HG03196 (cell line): ENCODE measurements at regions not wholly inside any gene's neighbourhood (a gene's known extent, or its start where the extent isn't known, plus 50 kb on each side); places are given as distances from the start of the nearest gene placed in this dataset.
"Not testable (repeated sequence)": the region's sequence is repeated elsewhere in the genome, so short reads cannot be mapped to it uniquely, and the experiment has no call there.

ENCODE experiments used
- ATAC-seq: cut with Tn5 transposase; IDR thresholded peaks from one replicate; pipeline ENCODE4 v1.9.1; 2021; ENCODE audit not compliant: unreplicated experiment

DNA sequence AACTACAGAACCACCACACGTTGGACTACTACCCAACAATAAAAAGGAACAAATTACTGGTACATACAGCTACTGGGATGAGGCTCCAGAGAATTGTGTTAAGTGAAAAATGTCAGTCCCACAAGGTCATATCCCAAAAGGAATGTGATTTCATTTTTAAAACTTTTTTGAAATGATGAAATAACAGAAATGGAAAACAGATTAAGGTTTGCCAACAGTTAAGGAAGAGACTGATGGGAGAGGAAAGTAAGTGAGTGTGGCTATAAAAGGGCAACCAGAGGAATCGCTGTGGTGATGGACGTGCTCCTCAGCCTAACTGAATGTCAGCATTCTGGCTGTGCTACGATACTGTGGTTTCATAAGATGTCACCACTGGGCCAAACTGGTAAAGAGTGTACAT lies 512.8 kb downstream of the UQCRFS1 start:
- ATAC-seq = no peak

- no peak for ATAC-seq
Measured at GRCh38 chr19:28697308-28697707, 515.6 kb downstream of the UQCRFS1 start.

DNA sequence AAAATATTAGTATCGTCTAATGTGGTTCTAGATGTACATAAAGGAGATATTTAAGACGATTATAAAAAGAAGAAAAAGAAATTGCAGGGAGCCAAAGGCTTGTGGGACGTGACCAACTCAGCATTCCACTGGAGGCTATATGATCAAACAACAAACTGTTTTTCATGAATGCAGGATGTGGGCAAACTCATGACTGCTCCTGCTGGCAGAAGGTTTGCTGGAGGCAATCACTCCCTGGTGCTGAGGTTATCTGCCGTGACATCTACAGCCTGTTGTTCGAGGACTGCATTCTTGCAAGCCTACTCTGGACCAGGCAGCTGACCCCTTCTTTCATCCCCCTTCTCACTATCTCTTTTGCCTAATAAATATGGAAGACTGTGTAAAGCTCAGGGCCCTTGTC lies 518.1 kb downstream of the UQCRFS1 start:
- ATAC-seq = no peak

GRCh38 chr19:28691683-28692082 lies 521.3 kb downstream of the UQCRFS1 start:
- ATAC-seq = no peak

DNA sequence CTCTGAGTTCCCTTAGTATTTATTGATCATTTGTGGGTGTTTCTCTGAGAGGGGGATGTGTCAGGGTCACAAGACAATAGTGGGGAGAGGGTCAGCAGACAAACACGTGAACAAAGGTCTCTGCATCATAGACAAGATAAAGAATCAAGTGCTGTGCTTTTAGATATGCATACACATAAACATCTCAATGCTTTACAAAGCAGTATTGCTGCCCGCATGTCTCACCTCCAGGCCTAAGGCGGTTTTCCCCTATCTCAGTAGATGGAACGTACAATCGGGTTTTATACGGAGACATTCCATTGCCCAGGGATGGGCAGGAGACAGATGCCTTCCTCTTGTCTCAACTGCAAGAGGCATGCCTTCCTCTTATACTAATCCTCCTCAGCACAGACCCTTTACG lies 523.5 kb downstream of the UQCRFS1 start:
- ATAC-seq = not testable (repeated sequence)

- no peak for ATAC-seq
Measured at GRCh38 chr19:28687296-28687695, 525.7 kb downstream of the UQCRFS1 start.

DNA sequence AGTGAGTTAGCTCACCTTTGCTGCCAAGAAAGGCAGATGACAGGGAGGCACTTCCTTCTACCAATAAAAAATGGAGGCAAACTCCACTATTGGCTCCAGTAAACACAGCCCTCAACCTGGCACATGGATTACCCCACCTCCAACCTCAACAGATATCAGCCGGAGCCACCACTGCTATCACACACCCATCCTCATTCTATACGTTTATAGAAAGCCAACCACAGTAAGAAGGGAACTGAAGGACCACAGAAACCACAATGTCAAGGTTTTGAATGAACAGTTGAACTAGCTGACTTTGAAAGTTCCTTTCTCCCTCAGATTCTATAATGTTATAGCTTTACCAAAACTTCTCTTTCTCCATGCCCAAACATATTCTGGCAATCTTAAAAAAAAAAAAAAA lies 526.2 kb downstream of the UQCRFS1 start:
- no peak for ATAC-seq

- no peak for ATAC-seq
Measured at GRCh38 chr19:28685802-28686201, 527.1 kb downstream of the UQCRFS1 start.

DNA sequence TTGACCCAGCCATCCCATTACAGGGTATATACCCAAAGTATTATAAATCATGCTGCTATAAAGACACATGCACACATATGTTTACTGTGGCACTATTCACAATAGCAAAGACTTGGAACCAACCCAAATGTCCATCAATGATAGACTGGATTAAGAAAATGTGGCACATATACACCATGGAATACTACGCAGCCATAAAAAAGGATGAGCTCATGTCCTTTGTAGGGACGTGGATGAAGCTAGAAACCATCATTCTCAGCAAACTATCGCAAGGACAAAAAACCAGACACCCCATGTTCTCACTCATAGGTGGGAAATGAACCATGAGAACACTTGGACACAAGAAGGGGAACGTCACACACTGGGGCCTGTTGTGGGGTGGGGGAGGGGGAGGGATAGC lies 527.9 kb downstream of the UQCRFS1 start:
- not testable (repeated sequence) for ATAC-seq

DNA sequence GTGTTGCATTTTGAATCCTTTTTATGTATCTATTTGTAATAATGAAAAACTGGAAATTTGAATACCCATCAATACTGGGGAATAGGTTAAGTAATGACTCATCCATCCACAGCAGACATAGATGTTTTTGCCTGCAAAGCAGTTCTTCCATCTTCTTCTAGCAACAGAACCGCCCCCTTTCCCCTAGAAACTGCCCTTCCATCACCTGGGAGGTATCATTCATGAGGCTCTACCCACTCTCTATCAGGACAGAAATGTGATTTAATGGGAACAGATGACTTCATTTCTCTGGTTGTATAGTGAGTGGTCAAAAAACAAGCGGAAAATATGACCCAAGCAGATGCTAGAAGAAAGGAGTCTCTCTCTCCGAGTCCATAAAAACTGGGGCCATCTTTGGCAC lies 532.8 kb downstream of the UQCRFS1 start:
- no peak for ATAC-seq

DNA sequence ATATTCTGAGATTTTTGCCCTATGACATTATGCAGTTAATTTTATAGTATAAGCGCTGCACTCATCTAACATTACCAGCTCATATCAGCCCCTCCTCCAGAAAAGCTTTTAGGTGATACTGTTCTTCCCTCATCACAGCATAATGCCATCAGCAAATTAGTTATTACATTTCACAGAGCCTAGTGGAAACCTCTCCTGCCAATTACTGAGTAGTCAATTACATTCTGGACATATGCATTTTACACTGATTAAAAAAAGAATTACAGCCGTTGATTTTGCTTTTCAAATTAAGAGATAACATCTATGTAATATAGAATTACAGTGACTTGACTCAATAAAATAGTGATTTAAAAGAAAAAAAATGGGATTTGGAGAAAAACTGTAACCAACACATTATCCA lies 542.1 kb downstream of the UQCRFS1 start:
- ATAC-seq = no peak

GRCh38 chr19:28669804-28670203 lies 543.1 kb downstream of the UQCRFS1 start:
- ATAC-seq = no peak

GRCh38 chr19:28667348-28667977 lies 545.5 kb downstream of the UQCRFS1 start:
- no peak for ATAC-seq

DNA sequence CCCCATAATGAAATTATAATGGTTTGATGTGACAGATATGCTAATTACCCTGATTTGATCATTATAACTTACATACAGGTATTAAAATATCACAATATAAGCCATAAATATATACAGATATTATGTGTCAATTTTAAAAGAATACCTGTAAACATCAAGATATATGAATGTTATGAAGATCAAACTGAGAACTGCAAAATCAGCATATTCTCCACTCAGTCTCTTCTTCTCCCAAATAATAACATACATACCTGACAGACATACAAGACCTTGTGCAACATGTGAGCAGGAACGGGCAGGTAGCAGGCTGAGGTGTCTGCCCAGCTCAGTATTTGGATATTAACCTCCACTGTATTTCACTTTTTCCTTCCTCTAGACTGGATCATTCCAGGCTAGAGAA lies 547.2 kb downstream of the UQCRFS1 start:
- no peak for ATAC-seq

GRCh38 chr19:28656644-28657043 lies 556.3 kb downstream of the UQCRFS1 start:
- no peak for ATAC-seq

GRCh38 chr19:28655054-28655453 lies 557.9 kb downstream of the UQCRFS1 start:
- no peak for ATAC-seq

DNA sequence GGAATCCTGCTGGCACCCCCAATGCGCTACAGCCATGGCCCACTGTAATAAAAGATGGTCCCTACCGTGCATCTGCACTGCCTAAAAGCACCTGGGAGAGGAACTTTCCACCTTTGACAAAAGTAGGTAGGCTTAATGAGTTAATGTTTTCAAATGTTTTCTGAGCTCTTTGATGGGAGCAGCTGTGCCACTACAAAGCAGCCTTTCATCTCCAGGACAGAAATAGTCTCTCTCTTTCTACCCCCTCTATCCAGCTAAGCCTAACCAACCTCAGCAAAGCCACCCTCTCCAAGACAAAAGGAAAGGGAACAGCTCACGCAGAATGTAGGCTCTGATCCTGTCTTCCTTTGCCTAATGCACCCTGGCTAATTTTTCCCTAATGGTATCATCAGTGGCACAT lies 560.2 kb downstream of the UQCRFS1 start:
- ATAC-seq = no peak

DNA sequence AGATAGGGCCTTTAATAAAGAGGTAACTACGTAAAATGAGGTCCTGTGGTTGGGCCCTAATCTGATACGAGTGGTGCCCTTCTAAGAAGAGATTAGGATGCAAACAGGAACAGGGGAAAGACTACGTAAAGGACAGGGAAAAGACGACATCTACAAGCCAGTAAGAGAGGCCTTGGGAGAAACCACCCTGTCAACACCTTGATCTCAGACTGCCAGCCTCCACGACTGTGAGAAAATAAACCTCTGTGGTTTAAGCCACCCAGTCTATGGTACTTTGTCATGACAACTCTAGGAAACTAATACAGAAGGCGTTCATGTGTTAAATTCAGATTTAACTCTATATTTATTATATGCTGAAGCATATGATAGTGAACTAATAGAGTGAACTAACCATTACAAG lies 566.3 kb downstream of the UQCRFS1 start:
- no peak for ATAC-seq

GRCh38 chr19:28644169-28644775 lies 568.7 kb downstream of the UQCRFS1 start:
- ATAC-seq = no peak

GRCh38 chr19:28642787-28643683 lies 569.9 kb downstream of the UQCRFS1 start:
- ATAC-seq = no peak

DNA sequence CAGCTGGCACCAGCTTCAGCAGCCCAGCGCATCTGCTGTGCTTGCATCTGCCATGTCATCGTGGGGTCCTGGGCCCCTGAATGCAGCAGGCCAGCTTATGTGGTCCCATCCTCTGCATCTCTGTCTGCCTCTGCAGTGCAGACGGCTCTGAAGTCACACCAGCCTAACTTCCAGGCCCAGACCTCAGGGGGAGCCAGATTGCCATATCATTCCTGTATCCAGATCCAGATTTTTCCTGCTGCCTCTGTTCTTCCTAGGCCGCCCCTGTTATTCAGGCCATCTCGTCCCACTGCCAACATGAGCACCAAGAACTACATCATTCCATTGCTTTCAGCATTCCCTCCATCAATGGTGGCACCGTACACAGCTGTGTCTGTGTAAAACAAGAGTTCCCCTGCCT lies 571.6 kb downstream of the UQCRFS1 start:
- no peak for ATAC-seq

GRCh38 chr19:28640506-28640905 lies 572.4 kb downstream of the UQCRFS1 start:
- ATAC-seq = no peak
